Neural cell (in vitro differentiated cells): ENCODE measurements at regions not wholly inside any gene's neighbourhood (a gene's known extent, or its start where the extent isn't known, plus 50 kb on each side); places are given as distances from the start of the nearest gene placed in this dataset.

Source experiments
- H2AFZ ChIP-seq: fragments of 200-600, 300-800 bp; sonication (generic), shearing (Covaris generic); 2 replicates; pipeline ENCODE4 v1.6.0; 2014; ENCODE audit warnings: low read depth, mild to moderate bottlenecking, antibody characterized with exemption, low read length, moderate library complexity
- H3F3A ChIP-seq: fragments of 200-600 bp; shearing (Covaris generic); 2 replicates; pipeline ENCODE4 v1.6.1; 2016; ENCODE audit warnings: mild to moderate bottlenecking, moderate library complexity, mixed read lengths, antibody characterized with exemption, low read length; ENCODE audit not compliant: insufficient read depth, poor library complexity, severe bottlenecking
- H3K27ac ChIP-seq: fragments of 200-600, 300-800 bp; sonication (generic), shearing (Covaris generic); 2 replicates; pipeline ENCODE4 v1.5.1; 2014; ENCODE audit warnings: mild to moderate bottlenecking, low read length, moderate library complexity
- H3K27me3 ChIP-seq: fragments of 300-800, 200-600 bp; sonication (generic), shearing (Covaris generic); 2 replicates; pipeline ENCODE4 v1.6.0; 2014; ENCODE audit warnings: mild to moderate bottlenecking, low read depth, low read length, moderate library complexity; ENCODE audit not compliant: insufficient read depth
- H3K36me3 ChIP-seq: fragments of 300-800, 200-600 bp; sonication (generic), shearing (Covaris generic); 2 replicates; pipeline ENCODE4 v1.5.1; 2014; ENCODE audit warnings: mild to moderate bottlenecking, antibody characterized with exemption, low read length, moderate library complexity; ENCODE audit not compliant: insufficient read depth
- H3K4me2 ChIP-seq: fragments of 300-800, 200-600 bp; sonication (generic), shearing (Covaris generic); 2 replicates; pipeline ENCODE4 v1.6.0; 2014; ENCODE audit warnings: mild to moderate bottlenecking, low read length
- H3K4me3 ChIP-seq: fragments of 300-800, 200-600 bp; sonication (generic), shearing (Covaris generic); 2 replicates; pipeline ENCODE4 v1.5.1; 2014; ENCODE audit warnings: mild to moderate bottlenecking, low read length, moderate library complexity
- H3K79me2 ChIP-seq: fragments of 200-600 bp; shearing (Covaris generic); replicated peaks from 2 replicates; pipeline ENCODE4 v1.6.0; 2014; ENCODE audit warnings: mild to moderate bottlenecking, low read length, moderate library complexity; ENCODE audit not compliant: insufficient read depth
- H3K9ac ChIP-seq: fragments of 300-800, 200-600 bp; sonication (generic), shearing (Covaris generic); 2 replicates; pipeline ENCODE4 v1.6.1; 2016; ENCODE audit warnings: mild to moderate bottlenecking, low read length, mixed read lengths
- H3K9me2 ChIP-seq: fragments of 200-600 bp; shearing (Covaris generic); 2 replicates; pipeline ENCODE4 v1.6.1; 2016; ENCODE audit warnings: mild to moderate bottlenecking, low read length, mixed read lengths; ENCODE audit not compliant: insufficient read depth
- H3K9me3 ChIP-seq: fragments of 200-600, 300-800 bp; sonication (generic), shearing (Covaris generic); 2 replicates; pipeline ENCODE4 v1.6.1; 2016; ENCODE audit warnings: mild to moderate bottlenecking, mixed run types, low read length, moderate library complexity, mixed read lengths
- H4K20me1 ChIP-seq: fragments of 200-600 bp; shearing (Covaris generic); 2 replicates; pipeline ENCODE4 v1.6.1; 2016; ENCODE audit warnings: mild to moderate bottlenecking, mixed run types; ENCODE audit not compliant: insufficient read depth
- CTCF ChIP-seq: fragments of 450-650 bp; IDR thresholded peaks from 2 replicates; pipeline ENCODE4 v1.5.1; 2014; ENCODE audit warnings: antibody characterized with exemption, mild to moderate bottlenecking, moderate library complexity; ENCODE audit not compliant: poor library complexity, severe bottlenecking
- EP300 ChIP-seq: fragments of 450-650 bp; conservative IDR thresholded peaks from 2 replicates; pipeline ENCODE4 v1.6.1; 2014; ENCODE audit warnings: antibody characterized with exemption, mild to moderate bottlenecking, moderate library complexity; ENCODE audit not compliant: poor library complexity, severe bottlenecking
- EZH2 ChIP-seq: fragments of 200-600, 300-800 bp; shearing (Covaris generic), sonication (generic); IDR thresholded peaks from 2 replicates; pipeline ENCODE4 v1.6.1; 2014; ENCODE audit warnings: antibody characterized with exemption, low read length, borderline replicate concordance, mild to moderate bottlenecking; ENCODE audit not compliant: insufficient read depth, poor library complexity, severe bottlenecking
- MXI1 ChIP-seq: fragments of 450-650 bp; conservative IDR thresholded peaks from 2 replicates; pipeline ENCODE4 v1.6.1; 2014; ENCODE audit warnings: antibody characterized with exemption, mild to moderate bottlenecking; ENCODE audit not compliant: poor library complexity, severe bottlenecking
- POLR2AphosphoS5 ChIP-seq: IDR thresholded peaks from 2 replicates; pipeline ENCODE4 v1.6.1; 2012
- RAD21 ChIP-seq: fragments of 450-650 bp; conservative IDR thresholded peaks from 2 replicates; pipeline ENCODE4 v1.6.1; 2014; ENCODE audit warnings: antibody characterized with exemption, mild to moderate bottlenecking, moderate library complexity
- REST ChIP-seq: IDR thresholded peaks from 2 replicates; pipeline ENCODE4 v1.6.1; 2012; ENCODE audit warnings: borderline replicate concordance
- SMC3 ChIP-seq: fragments of 450-650 bp; conservative IDR thresholded peaks from 2 replicates; pipeline ENCODE4 v1.6.1; 2014; ENCODE audit warnings: antibody characterized with exemption, mild to moderate bottlenecking, moderate library complexity; ENCODE audit not compliant: poor library complexity
- TAF1 ChIP-seq: IDR thresholded peaks from 2 replicates; pipeline ENCODE4 v1.6.1; 2012; ENCODE audit warnings: low read depth

- Histone ChIP-seq H3K27me3 (no peaks in the 10 kb centered on the region), H3K4me2 (no peak overlapping the region), H2AFZ (no peak overlapping the region), H3K27ac (no peak overlapping the region), H4K20me1 (no peaks in the 10 kb centered on the region), H3K4me3 (no peak overlapping the region), H3K79me2 (no peaks in the 10 kb centered on the region), H3K9me3 (no peaks in the 10 kb centered on the region), H3K36me3 (no peaks in the 10 kb centered on the region), H3K9me2 (no peaks in the 10 kb centered on the region), H3K9ac (no peak overlapping the region), H3F3A (no peaks in the 10 kb centered on the region)
- TF ChIP-seq RAD21, result no peak
- no peak for TF ChIP-seq EZH2
- TF ChIP-seq REST, result no peak
- TF ChIP-seq TAF1, result no peak
- no peak for TF ChIP-seq CTCF
- no peak for TF ChIP-seq POLR2AphosphoS5
- no peak for TF ChIP-seq EP300
- no peak for TF ChIP-seq SMC3
- no peak for TF ChIP-seq MXI1
Measured at GRCh38 chr15:58252586-58253323, 114.6 kb downstream of the AQP9 start.

- Histone ChIP-seq H3K9me3 (no peaks in the 10 kb centered on the region), H3K27me3 (no peaks in the 10 kb centered on the region), H3K9me2 (no peaks in the 10 kb centered on the region), H3K27ac (no peak overlapping the region), H3K4me2 (no peak overlapping the region), H2AFZ (no peak overlapping the region), H3K4me3 (no peak overlapping the region), H3K36me3 (no peaks in the 10 kb centered on the region), H3F3A (no peaks in the 10 kb centered on the region), H4K20me1 (no peaks in the 10 kb centered on the region), H3K9ac (no peak overlapping the region), H3K79me2 (no peaks in the 10 kb centered on the region)
- TF ChIP-seq EP300 (no peak), MXI1 (no peak), SMC3 (no peak), POLR2AphosphoS5 (no peak), RAD21 (no peak), TAF1 (no peak), EZH2 (no peak), CTCF (no peak), REST (no peak)
Measured at GRCh38 chr15:58257776-58258325, 119.7 kb downstream of the AQP9 start.
